ENCODE measurements at regions not wholly inside any gene's neighbourhood (a gene's known extent, or its start where the extent isn't known, plus 50 kb on each side); places are given as distances from the start of the nearest gene placed in this dataset.

DNA sequence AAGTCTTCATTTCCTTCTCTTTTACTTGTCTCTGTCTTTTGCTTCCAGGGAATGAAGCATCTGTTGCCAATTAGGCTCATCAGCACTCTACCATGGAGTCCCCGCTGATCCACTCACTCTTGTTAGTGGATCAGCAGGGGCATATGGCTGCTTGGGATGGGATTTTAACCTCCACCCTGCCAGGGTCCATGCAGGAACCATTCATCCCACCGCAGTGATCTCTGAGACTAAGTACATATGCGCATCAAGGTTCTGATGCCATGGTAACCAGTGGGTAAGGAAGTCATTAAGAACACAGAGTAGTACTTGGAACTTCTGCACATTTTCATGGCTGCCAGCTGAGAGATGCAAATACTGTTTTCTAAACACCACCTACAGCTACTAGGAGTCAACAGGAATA is 374.0 kb upstream of the ALCAM start:
- peak; percentile 79 for DNase-seq

- DNase-seq, result no peak
These were observed 360.5 kb upstream of the ALCAM start for GRCh38 chr3:105006164-105006563.

GRCh38 chr3:105013657-105014056 is 353.1 kb upstream of the ALCAM start:
- DNase-seq, result no peak

DNA sequence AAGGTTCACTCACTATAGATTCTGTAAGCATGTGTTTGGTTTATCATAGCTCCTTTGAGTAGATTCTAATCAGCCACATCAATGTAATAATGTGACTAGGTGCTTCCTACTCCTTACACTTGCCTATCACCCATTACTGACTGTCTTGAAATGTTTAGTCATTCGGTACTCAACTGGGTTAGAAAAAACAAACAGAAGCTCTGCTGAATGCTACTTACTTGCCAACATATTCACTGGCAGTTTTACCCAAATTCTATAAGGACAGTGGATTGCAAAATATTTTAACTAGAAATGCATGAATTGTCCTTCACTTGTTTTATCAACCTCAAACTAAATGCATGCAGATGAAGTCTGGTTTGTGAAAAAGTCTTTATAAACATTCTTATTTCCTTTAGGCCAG is 352.1 kb upstream of the ALCAM start:
- no peak for DNase-seq

DNA sequence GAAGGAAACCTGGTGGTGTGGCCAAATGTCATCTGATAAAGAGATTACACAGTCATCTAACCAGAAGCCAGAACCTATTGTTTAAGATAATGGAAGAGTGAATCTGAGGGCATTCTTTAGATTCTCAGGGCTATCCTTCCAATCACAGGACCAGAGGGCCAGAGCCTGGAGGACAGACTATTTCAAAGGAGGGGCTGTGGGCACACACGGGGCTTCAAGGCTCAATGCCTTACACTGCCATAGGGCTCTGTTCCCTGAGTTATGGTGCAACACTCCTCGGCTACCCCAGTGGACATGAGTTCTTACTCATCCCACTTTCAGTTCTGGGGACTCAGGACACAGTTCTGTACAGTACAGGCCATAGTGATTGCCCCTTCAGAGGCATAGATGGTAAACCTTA is 343.9 kb upstream of the ALCAM start:
- DNase-seq, result no peak

- DNase-seq, result no peak
These were observed 336.5 kb upstream of the ALCAM start for GRCh38 chr3:105030211-105030610.

DNA sequence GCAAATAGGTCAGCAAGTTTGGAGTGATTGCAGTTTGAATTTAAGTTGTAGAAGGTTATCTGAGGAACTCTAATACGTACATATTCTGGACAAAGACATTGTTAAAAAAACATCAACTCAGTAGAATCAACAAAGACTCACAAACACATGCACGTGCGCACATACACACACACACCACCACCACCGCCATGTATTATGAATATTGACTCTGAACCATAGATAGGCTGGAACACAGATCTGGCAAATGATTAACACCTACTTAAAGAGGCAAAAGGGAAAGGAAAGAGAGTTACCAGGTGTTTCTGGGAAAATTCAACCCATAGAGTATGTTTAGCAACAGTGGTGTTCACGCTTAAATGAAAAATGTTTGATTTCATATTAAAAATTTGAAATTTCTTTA is 334.2 kb upstream of the ALCAM start:
- no peak for DNase-seq

DNA sequence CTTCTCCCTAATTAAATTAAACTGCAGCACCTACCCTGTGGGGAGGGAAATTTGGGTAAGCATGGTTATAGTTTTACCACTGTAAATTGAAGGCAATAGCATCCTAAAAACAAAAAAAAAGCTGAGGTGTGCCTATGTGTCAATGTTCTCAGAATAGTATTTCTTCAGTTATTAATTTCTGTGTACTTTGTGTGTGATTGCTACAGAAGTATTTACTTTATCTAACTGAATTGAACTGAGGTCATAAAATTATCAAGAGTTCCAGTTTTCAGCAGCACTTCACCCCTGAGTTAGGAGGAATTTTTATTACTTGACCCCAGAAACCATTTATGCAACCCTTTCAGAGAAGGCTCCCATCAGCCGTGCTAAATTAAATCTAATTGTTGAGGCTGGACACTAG is 333.6 kb upstream of the ALCAM start:
- no peak for DNase-seq

GRCh38 chr3:105039004-105039403 is 327.7 kb upstream of the ALCAM start:
- DNase-seq, result no peak

- no peak for DNase-seq
These were observed 326.6 kb upstream of the ALCAM start for GRCh38 chr3:105040026-105040622.

DNA sequence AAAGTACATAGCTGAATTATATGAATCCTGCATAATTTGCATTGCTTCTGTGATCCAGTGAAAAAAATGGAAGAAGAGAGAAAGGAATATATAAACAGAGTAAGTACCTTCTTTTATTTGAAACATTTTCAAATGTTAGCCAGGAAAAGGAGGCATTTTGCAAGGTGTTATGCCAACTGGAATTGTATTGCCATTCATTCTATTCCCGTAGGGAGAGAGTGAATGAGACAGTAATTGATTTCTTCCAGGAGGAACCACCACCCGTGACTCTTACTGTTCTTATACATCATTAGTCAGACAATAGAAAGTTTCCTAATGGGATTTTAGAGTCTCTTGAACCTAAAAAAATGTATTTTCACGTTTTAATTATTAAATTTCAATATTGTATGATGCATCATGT is 324.1 kb upstream of the ALCAM start:
- no peak for DNase-seq

- DNase-seq, result no peak
These were observed 315.6 kb upstream of the ALCAM start for GRCh38 chr3:105051111-105051510.

DNA sequence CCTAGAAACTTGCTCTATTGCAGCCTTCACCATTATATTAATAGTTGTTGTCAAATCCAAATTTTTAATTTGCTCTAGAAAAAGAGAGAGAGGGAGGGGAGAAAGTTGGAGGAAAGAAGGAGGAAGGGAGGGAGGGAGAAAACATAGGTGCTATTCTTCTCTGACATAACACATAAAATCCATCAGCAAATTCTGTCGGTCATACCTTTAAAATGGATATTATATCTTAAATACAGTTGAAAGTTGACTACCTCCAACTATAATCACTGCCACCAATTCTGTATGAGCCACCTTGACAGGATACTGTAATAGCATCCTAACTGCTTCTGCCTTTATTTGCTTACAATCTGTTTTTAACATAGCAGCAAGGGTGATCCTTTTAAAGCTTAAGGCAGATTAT is 314.7 kb upstream of the ALCAM start:
- peak; percentile 62 for DNase-seq

GRCh38 chr3:105062853-105063252 is 303.9 kb upstream of the ALCAM start:
- DNase-seq, result no peak

- peak; percentile 23 for DNase-seq
These were observed 300.5 kb upstream of the ALCAM start for GRCh38 chr3:105065895-105066839.

- DNase-seq, result no peak
These were observed 299.3 kb upstream of the ALCAM start for GRCh38 chr3:105067361-105067760.

DNA sequence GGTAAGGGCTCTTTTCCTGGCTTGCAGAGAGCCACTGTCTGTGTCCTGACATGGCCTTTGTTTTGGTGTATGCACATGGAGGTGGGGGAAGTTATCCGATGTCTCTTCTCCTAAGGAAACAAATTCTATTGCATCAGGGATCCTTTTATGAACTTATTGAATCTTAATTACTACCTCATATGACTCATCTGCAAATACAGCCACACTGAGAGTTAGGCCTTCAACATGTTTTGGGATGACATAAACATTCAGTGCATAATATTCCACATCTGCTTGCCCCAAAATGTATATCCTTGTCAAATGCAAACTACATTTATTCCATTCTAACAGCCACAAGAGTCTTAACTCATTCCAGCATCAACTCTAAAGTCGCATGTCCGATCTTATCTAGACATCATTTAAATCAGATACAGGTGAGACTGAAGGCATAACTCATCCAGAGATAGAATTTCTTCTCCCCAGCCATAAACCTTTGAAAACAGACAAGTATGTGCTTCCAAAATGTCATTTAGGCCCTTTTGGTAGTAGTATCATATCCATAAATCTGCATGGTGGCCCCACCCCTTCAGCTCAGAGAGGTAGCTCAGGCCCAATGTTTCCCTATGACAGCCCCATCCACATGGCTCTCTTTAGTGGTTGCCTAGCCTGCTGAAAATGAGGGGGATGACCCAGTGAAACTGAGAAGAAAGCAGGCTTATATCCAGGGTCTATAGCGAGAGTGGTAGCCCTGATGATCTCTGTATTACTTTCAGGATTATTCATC is 289.5 kb upstream of the ALCAM start:
- DNase-seq, result no peak

GRCh38 chr3:105083945-105084344 is 282.8 kb upstream of the ALCAM start:
- no peak for DNase-seq

GRCh38 chr3:105085506-105085905 is 281.2 kb upstream of the ALCAM start:
- no peak for DNase-seq

GRCh38 chr3:105093371-105094252 is 273.1 kb upstream of the ALCAM start:
- DNase-seq, result peak; percentile 77

DNA sequence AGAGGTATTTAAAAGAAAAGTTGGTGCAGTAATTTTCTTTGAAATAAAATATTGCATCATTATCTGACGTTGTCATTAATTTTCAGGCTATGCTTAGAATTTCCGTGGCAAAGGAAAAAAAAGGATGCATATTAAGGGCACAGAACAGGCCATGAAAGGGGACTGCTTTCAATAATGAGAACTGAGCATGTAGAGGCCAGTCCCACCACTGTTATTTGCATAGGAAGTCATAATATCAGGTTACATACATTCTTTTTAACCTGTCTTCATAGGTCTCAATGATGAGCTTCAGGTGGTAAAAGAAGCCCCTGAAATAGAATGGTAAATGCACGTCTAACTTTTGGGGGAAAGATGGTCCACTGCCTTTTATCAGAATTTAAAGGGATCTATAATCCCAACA is 272.1 kb upstream of the ALCAM start:
- no peak for DNase-seq

DNA sequence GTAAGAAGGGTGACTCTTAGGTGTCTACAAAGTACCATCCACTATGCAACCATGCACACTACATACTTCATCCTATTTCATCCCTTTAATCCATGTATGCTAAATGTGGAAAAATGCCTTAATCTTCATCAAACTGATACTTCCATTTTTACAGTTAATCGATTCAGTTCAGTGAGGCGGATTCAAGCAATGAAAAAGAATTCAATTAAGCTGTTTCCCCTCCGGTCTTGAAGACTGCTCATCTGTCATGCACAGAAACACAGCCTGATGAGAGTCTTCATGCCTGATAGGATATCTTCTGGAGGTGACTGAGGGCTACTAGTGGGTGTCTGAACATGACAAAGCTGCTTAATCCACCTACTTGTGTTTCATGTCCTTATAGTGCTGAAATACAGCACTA is 270.6 kb upstream of the ALCAM start:
- DNase-seq, result no peak

- no peak for DNase-seq
These were observed 265.1 kb upstream of the ALCAM start for GRCh38 chr3:105101603-105102002.

Data from NCI-H82 (cell line).